CD4-positive, alpha-beta T cell treated with Interleukin-2 at 100 ng/mL for 4 hours (primary cell): ENCODE measurements at regions not wholly inside any gene's neighbourhood (a gene's known extent, or its start where the extent isn't known, plus 50 kb on each side); places are given as distances from the start of the nearest gene placed in this dataset.
"Not testable (repeated sequence)": the region's sequence is repeated elsewhere in the genome, so short reads cannot be mapped to it uniquely, and the experiment has no call there.

Source experiments
- DNase-seq: peaks from one replicate; pipeline ENCODE4 v3.0.0-alpha.2; 2020; ENCODE audit warnings: low spot score

DNA sequence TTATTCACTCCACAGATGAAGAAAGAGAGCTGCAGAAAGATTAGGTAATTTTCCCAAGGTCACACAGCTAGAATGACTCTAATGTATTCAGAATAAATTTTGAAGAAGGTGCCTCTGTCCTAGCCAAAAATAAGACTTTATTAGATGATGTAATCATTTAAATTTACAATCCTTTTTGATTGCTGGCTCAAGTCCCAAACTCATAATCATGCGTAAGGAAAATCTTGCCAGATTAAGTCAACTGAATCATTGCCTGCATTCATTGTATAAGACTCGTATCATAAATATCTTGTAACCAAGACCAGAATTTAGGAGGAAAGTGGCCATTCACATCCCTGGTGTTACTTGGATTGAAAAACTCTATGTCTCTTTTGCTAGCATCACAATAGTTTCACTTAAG is 53.1 kb upstream of the STK39 start:
- no peak for DNase-seq

DNA sequence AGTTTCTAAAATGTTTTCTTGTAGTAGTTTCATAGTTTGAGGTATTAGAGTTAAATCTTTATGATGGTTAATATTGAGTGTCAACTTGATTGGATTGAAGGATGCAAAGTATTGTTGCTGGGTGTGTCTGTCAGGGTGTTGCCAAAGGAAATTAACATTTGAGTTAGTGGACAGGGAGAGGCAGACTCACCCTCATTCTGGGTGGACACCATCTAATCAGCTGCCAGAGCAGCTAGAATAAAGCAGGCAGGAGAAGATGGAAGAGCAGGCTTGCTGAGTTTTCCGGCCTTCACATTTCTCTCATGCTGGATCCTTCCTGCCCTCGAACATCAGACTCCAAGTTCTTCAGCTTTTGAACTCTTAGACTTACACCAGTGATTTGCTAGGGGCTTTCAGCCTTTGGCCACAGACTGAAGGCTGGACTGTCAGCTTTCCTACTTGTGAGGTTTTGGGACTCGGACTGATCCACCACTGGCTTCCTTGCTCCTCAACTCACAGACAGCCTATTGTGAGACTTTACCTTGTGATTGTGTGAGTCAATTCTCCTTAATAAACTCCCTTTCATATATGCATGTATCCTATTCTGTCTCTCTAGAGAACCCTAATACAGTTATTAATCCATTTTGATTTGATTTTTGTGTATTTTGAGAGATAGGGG is 56.8 kb upstream of the STK39 start:
- no peak for DNase-seq

DNA sequence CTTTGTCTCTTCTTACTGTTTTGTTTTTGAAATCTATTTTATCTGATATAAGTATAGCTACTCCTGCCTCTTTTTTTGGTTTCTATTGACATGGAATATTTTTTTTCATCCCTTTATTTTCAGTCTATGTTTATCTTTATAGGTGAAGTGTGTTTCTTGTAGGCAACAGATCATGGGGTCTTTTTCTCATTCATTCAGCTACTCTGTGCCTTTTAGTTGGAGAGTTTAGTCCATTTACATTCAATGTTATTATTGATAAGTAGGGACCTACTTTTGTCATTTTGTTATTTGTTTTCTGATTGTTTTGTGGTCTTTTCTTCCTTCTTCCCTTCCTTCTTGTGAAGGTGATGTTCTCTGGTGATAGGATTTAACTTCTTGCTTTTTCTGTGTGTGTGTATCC is 60.0 kb upstream of the STK39 start:
- DNase-seq = no peak

DNA sequence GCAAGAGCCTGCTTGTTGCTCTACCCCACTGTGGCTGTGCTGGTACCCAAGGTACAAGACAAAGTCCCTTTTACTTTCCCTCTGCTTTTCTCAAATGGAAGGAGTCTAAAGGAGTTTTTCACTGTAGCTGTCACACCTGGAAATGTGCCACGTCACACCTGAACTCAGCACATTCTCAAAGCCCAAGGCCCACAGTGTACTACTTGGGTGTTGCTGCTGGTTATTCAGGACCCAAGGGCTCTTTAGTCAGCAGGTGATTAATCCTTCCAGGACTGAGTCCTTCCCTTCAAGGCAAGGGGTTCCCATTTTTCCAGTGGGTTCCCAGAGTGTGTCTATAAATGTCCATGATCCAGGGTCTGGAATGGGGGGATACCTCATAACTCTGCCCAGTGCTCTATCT is 63.2 kb upstream of the STK39 start:
- no peak for DNase-seq

DNA sequence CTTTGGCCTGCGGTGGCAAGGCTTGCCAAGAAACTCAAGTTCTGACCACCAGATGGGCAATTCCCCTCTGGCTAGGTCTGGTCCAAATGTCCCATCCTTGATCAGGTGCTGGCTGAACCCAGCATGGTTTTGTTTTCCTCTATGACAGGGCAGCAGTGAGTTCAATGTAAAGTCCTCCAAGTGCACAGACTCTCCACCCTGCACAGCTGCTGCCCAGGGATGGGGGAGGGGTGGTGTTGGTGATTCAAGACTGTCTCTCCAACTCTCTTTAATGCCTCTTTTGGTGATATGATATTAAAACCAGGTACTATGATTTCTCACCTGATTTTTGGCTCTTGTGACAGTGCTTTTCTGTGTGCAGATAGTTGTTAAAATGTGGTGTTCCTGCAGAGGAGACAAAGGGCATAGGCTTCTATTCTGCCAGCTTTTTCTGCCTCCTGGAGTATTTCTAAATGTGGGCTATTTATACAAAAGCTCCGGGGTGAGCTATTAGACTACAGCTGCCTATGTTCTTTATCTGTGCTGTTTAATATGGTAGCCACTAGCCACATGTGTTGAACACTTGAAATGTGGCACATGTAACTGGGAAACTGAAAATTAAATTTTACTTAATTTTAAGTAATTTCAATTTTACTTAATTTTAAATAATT is 64.0 kb upstream of the STK39 start:
- no peak for DNase-seq

DNA sequence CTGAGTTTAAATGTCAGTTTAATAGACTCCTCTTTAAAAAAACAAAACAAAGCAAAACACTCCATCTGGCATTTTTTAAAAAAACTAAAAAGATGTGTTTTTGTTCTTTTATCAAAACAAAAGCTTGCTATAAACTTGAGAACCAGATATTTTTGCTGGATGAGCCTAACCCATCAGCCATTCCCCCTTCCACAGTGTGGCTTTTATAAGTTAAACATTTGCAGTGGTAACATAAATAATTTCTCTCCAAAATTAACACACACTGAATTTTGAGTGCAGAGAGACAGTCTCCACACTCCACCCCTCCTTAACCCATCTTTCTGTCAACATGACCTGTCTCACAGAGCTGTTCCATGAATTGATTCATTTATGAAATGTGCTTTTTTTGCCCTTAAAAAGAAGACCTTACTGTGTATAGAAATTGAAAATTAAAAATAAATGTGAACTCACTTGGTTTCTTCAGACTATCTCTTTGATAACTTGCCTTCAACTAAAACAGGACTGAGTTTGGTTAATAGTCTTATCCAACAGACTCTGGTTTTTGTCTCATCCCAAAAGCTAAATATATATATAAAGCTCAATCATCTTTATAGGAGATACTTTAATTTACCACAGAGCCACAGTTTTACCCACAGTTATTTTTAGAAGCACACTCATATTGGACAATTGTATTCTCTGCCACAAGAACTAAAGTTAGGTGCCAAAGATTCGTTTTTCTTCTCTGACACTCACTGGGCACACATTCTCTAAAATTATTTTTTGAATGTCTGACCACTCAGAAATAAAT is 64.8 kb upstream of the STK39 start:
- DNase-seq = no peak

DNA sequence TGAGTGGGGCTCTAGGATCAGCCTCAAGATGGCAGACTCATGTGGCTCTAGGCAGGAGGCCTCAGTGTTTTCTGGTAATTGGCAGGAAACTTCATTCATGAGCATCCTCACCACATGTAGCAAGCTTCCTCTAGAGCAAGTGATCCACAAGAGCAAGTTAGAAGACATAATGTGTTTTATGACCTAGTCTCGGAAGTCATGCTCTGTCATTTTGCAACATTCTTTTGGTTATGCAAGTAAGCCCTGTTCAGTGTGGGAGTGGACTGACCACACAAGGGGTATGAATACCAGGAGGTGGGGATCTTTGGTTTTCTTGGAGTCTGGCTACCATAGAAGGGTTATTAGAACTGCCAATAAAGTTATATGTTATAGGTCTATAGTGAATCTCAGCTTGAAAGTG is 66.8 kb upstream of the STK39 start:
- DNase-seq = no peak

DNA sequence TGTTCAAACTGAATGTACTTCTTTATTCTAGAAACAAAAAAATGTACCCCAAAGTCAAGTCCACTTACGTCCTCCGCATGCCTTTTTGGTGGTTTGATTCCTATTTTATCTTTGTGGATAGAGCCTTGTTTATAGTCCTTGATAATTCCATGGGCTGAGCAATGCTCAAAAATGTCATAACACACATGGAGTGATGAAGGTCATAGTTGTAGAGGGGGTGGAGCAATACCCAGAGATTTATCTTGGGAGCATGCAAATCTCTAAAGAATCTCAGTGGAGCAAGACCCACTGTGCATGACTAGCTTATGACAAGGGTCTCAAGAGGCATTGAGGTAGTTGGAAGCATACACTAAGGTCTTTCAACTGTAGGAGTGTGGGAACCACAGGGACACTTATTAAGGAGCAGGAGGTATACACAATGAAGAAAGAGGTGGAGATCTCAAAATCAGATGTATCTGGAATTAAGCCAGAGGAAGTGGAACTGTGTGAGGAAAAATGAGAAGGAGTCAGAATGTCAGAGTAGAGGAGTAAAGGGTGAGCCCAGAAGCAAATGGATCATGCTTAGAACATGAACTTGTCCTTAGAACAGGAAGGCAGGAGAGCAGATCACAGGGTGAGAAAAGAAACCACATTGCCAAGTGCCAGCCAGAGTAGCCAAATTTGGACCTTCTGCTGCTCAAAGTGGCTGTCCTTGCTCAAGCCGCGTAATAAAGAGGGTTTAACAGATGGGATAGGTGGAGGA is 68.1 kb upstream of the STK39 start:
- DNase-seq = no peak

DNA sequence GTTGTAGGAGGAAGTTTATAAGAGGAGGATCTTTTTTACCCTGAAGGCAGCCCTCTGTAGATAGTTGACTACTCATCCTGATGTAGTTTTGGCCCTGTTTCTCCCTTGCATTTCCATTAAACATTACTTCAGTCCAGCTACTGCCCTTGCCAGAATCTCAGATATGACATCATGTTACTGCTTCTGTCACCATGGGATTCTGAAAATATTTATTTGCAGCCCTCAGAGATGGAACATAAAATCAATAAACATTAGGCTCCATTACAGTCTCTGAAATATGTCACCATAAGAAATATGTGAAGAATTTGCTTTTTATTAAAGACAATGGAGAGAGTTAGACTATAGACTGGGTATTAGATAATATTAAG is 68.7 kb upstream of the STK39 start:
- DNase-seq = no peak

DNA sequence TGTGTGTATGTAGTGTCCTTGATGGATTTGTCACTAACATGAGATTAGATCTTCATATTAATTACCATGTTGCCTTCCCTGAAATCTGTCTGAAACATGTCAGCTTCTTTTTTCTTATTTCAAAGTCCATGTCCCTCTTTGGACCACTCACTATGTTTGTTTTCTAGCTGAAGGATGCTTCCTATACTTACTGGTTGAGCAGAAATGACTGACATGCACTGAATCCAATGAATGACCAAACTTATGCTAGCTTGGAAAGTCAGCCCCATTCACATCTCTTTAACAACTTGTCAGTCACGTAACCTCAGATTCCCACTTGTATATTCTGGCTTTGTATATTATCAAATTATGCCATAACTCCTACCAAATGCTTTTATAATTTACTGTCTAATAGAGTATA is 69.9 kb upstream of the STK39 start:
- no peak for DNase-seq

DNA sequence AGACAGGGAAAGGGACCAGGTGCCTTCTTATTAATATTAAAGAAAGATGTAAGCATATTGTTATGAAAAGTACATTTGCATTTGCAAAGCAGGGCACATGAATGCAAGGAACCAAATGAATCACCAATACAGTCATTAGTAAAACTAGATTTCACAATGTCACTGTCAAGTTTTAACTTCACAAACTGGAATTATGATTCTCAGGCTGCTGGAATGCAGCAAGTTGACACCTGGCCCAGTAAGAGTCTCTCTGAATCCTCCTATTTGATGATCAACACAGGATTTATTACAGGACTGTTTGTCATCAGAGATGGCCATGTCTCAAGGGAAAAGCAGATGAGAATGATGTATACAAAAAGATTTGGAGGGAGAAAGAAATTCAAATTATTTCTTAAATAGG is 72.9 kb upstream of the STK39 start:
- DNase-seq = no peak

DNA sequence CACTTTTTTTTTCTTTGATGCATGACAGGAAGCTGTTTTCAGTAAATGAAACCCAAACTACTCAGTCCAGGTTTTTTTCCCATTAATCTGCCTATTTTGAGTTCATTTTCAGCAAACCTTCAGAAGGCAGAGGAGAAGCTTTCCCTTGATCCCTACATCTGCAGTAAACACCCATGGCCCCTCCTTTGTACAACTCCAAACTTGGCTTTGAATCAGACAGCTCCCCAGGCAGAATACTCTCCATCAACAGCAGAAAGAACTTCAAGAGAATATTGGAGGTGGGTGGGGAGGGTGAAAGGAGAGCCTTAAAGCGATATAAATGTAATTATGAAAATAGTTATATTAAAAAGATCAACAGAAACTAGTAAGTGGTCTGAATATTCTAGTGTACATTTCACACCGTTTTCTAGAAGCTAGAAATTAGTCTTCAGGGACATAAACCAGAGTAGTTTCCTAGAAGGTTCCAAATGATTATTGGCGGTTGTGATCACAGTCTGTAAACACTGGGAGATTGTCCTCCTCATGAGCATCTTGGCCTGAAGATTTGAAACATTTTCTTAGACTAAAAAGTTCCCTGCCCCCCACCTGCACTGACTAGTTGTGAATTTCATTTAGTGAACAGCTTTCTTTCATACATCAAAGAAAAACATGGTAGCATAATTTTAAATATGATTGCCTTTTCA is 75.1 kb upstream of the STK39 start:
- no peak for DNase-seq

DNA sequence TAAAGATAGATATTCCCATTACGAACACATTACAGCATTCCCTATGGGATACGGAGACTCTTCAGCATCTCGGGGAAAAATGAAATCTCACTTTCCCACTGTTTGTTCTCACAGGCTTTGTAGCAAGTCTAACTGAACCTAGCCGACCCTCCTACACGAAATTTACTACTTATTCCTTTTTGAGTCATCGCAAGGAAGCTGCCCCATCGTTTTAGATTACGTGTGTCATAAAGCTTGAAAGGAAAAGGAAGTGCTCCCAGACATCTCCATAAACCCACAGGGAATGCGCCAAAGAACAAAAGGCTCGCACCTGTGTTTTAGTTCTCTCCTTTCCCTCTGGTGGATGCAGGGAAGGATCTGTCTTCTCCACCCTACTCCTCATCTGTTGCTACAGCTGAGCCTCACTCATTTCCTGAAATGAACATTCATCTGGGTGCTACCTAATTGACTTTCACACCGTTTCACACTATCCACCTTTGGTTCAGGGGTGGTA is 76.2 kb upstream of the STK39 start:
- no peak for DNase-seq

DNA sequence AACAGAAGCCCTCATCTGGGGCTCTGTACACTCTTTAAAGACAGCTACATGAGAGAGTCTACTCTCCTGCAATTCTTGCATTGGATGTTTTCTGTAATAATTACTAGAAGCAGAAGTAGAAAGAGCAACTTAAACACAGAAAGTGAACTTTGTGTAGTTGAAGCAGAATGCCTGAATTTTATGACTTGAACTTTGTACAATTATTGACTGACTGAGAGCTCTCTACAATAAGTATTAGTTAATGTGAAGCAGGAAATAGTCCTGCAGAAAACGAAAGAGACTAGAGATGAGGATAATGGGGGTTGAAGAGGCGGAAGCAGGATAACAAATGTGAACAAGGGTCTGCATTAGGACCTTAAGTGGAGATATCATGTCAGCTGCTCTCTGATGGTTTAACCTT is 79.2 kb upstream of the STK39 start:
- DNase-seq = no peak

DNA sequence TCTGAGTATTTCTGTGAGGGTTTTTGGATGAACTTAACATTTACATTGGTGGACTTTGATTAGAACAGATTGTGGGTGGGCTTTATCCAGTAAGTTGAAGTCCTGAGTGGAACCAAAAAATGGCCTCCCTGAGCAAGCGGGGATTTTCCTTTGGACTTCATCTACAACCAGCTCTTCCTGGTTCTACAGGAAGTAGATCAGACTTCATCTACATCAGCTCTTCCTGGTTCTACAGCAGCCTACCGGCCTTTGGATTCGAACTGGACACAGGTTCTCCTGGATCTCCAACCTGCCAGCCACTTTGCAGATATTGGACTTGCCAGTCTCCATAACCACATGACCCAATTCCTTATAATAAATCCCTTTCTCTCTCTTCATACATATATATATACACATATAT is 79.9 kb upstream of the STK39 start:
- no peak for DNase-seq

DNA sequence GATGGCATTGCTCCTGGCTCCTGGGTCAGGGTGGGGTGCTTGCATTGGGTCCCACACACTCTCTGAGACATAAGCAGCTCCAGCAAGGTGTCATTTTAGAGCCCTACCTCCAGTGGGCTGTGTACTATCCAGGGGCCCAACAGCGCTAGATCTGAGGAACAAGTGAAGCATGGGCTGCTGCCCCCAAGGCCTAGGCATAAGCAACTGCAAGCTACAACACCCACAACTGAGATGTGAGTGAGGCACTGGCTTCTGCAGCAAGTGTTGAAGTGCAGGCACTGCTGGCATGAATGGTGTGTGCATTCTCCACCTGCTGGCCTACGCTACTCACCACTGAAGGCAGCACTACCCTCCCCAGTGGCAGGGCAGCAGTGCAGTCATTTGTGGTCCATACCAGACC is 81.0 kb upstream of the STK39 start:
- no peak for DNase-seq

DNA sequence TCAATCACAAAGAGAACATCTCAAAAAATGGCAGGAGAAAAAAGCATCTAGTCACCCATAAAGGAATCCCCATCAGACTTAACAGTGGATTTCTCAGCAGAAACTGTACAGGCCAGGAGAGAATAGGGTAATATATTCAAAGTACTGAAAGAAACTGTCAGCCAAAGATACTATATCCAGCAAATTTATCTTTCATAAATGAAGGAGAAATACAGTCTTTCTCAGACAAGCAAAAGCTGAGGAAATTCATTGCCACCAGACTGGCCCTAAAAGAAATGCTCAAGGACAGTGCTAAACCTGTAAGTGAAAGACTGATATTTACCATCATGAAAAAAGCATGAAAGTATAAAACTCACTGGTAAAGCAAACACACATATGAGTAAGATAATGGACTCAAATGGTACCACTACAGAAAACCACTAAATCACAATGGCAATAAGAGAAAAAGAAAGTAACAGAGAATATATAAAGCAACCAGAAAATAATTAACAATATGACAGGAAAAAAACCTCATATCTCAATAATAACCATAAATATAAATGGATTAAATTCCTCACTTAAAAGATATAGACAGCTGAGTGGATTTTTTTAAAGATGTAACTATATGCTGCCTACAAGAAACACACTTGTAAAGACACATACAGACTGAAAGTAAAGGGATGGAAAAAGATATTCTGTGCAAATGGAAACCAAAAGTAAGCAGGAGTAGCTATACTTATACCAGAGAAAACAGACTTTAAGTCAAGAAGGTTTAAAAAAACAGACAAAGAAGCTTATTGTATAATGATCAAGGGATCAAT is 83.4 kb upstream of the STK39 start:
- DNase-seq = no peak

DNA sequence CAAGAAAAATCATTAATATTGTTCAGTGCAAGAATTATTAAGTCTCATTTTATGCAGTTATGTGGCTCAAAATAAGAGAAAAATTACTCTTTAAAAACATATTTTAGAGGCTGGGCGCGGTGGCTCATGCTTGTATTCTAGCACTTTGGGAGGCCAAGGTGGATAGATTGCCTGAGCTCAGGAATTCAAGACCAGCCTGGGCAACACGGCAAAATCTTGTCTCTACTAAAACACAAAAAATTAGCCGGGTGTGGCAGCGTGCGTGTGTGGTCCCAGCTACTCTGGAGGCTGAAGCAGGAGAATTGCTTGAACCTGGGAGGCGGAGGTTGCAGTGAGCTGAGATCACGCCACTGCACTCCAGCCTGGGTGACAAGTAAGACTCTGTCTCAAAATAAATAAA is 87.9 kb upstream of the STK39 start:
- DNase-seq = not testable (repeated sequence)

DNA sequence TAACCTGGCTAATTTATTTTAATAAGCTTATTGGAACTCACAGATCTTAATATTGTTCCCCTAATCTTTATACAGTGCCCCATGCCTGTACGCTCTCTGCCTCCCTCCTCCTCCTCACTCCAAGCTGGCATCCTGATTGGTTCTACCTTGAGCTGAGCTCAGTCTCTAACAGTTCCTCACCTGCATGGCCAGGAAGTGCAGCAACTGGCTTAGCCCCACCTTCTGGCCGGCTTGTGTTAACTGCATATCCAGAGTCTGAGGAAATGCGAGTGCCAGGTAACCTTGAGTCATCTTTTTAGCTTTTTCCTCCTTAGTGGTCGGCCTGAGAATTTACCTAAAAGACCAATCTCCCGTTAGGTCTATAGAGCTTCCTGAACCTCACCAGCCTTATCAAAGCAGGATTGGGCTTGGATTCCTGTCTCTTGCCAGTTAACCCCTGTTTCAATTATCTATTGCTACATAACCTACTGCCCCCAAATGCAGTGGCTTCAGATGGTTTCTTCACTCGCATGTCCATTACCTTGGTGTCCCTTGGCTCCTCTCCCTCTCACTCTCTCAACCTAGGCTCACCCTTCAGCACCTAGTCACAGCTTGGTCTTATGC is 89.5 kb upstream of the STK39 start:
- peak; percentile 62 for DNase-seq

DNA sequence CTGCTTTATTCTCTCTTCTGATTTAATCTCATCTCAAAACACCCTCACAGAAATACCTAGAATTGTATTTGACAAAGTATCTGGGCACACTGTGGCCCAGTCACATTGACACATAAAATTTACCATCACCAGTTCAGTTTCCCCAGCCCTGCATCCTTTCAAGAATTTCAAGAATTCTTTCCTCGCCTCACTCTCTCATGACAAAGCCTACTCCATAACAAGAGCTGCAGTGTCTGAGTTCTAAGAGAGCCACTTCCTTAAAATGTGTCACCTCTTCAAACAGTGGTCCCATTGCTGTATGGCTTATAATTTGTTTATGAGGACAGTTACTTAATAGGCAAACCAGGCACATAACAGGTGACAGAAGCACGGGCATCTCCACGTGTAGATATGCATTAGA is 90.9 kb upstream of the STK39 start:
- DNase-seq = no peak
